Fibroblast of lung (primary cell): ENCODE measurements at regions not wholly inside any gene's neighbourhood (a gene's known extent, or its start where the extent isn't known, plus 50 kb on each side); places are given as distances from the start of the nearest gene placed in this dataset.

ENCODE experiments used
- DNase-seq, 2 donors: peaks; one replicate each; pipeline versions ENCODE4 v3.0.0 to v3.0.0-alpha.2; 2010; ENCODE audit warnings: low read depth in 2 of 2
- H2AFZ ChIP-seq: 2 replicates; pipeline ENCODE4 v1.5.1; 2012; ENCODE audit warnings: low read length, control low read depth, inconsistent platforms
- H3K27ac ChIP-seq: 2 replicates; pipeline ENCODE4 v1.5.1; 2011; ENCODE audit warnings: low read length, control low read depth; ENCODE audit not compliant: insufficient read depth
- H3K27me3 ChIP-seq: 2 replicates; pipeline ENCODE4 v1.5.1; 2011; ENCODE audit warnings: mild to moderate bottlenecking, low read length; ENCODE audit not compliant: control insufficient read depth, insufficient read depth
- H3K36me3 ChIP-seq: 2 replicates; pipeline ENCODE4 v1.5.1; 2011; ENCODE audit warnings: low read length; ENCODE audit not compliant: control insufficient read depth, insufficient read depth
- H3K4me1 ChIP-seq: 2 replicates; pipeline ENCODE4 v1.5.1; 2011; ENCODE audit warnings: low read length; ENCODE audit not compliant: control insufficient read depth, insufficient read depth; ENCODE audit errors: extremely low read depth
- H3K4me2 ChIP-seq: 2 replicates; pipeline ENCODE4 v1.5.1; 2011; ENCODE audit warnings: low read length, control low read depth; ENCODE audit not compliant: insufficient read depth; ENCODE audit errors: extremely low read depth
- H3K4me3 ChIP-seq, 4 experiments: fragments of 200-600 bp in 1 of 4; sonication (generic) in 1 of 4; replicated peaks in 1 of 4; 2 replicates each; pipeline ENCODE4 v1.5.1; 2011 to 2016; ENCODE audit warnings: low read length in 4 of 4, low read depth in 3 of 4, mild to moderate bottlenecking in 3 of 4, control low read depth in 2 of 4, inconsistent platforms in 1 of 4, mixed read lengths in 1 of 4; ENCODE audit not compliant: insufficient read depth in 1 of 4; ENCODE audit errors: control extremely low read depth in 1 of 4
- H3K79me2 ChIP-seq: 2 replicates; pipeline ENCODE4 v1.5.1; 2012; ENCODE audit warnings: mild to moderate bottlenecking, low read length, inconsistent platforms; ENCODE audit not compliant: control insufficient read depth, insufficient read depth
- H3K9ac ChIP-seq: 2 replicates; pipeline ENCODE4 v1.5.1; 2011; ENCODE audit warnings: mild to moderate bottlenecking, low read length, control low read depth; ENCODE audit not compliant: insufficient read depth
- H3K9me3 ChIP-seq: 2 replicates; pipeline ENCODE4 v1.5.1; 2012; ENCODE audit warnings: low read depth, low read length; ENCODE audit not compliant: control insufficient read depth, insufficient read depth
- H4K20me1 ChIP-seq: 2 replicates; pipeline ENCODE4 v1.5.1; 2011; ENCODE audit warnings: low read length; ENCODE audit not compliant: control insufficient read depth, insufficient read depth; ENCODE audit errors: extremely low read depth
- EZH2 ChIP-seq: IDR thresholded peaks from 2 replicates; pipeline ENCODE4 v1.5.1; 2012; ENCODE audit warnings: low read length, control low read depth, mild to moderate bottlenecking; ENCODE audit errors: missing control alignments
- TF ChIP-seq, protein P1 (sequence below), 2 donors: IDR thresholded peaks in 1 of 2; conservative IDR thresholded peaks in 1 of 2; 1 replicate in 1 of 2; 2 replicates in 1 of 2; pipeline ENCODE4 v1.5.1; 2011 to 2012; ENCODE audit warnings: low read length in 2 of 2, control low read depth in 1 of 2, inconsistent platforms in 1 of 2, low read depth in 1 of 2, mild to moderate bottlenecking in 1 of 2

DNA sequence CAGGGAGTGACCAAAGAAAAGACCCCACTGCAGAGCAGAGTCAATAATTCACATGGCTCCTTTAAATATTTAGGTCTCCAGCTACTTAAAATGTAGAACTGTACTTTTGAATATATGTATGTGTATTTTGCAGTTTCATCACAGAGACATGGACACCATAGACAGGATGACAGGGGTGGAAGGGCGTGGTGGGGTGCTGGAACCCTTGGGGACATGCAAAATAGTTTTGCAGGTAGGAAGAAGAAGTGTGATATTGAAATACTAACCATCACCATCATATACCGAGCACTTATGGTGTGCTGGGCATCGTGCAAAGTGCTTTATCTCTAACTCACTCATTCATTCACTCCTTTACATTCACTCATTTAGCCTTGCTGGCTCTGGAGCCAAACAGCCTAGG is 72.5 kb upstream of the IGSF21 start:
- Histone ChIP-seq H2AFZ (no peak overlapping the region), H3K4me1 (no peaks in the 10 kb centered on the region), H3K79me2 (no peaks in the 10 kb centered on the region), H3K9ac (no peak overlapping the region), H3K4me3 (no peak overlapping the region), H3K27me3 (no peaks in the 10 kb centered on the region), H4K20me1 (no peaks in the 10 kb centered on the region), H3K4me2 (no peak overlapping the region), H3K36me3 (no peaks in the 10 kb centered on the region), H3K27ac (no peak overlapping the region), H3K9me3 (no peaks in the 10 kb centered on the region)
- no peak for DNase-seq
- no peak for TF ChIP-seq EZH2

DNA sequence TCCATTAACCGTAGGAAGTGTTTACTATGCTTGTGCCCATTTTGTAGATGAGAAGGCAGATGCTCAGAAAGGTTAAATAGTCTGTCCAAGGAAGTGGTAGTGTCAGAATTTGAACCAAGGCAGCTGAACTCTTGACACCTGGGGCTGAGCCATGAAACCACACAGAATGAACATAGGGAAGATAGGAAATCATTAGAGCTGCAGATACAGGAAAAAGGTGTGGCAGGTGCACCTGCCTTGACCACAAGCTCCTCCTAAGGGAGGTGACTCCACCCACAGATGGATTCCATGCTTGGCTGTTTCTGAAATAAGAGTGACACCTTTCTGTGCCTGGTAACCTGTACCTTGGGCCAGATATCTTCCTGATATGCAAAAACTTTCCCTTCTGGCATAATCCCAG is 69.9 kb upstream of the IGSF21 start:
- TF ChIP-seq, protein P1, sequence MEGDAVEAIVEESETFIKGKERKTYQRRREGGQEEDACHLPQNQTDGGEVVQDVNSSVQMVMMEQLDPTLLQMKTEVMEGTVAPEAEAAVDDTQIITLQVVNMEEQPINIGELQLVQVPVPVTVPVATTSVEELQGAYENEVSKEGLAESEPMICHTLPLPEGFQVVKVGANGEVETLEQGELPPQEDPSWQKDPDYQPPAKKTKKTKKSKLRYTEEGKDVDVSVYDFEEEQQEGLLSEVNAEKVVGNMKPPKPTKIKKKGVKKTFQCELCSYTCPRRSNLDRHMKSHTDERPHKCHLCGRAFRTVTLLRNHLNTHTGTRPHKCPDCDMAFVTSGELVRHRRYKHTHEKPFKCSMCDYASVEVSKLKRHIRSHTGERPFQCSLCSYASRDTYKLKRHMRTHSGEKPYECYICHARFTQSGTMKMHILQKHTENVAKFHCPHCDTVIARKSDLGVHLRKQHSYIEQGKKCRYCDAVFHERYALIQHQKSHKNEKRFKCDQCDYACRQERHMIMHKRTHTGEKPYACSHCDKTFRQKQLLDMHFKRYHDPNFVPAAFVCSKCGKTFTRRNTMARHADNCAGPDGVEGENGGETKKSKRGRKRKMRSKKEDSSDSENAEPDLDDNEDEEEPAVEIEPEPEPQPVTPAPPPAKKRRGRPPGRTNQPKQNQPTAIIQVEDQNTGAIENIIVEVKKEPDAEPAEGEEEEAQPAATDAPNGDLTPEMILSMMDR (conservative IDR thresholded peaks at IDR 0.05 in 1 of 2, IDR thresholded peaks at IDR 0.05 in 1 of 2; ENCODE audit: low read depth in 1 of 2, low read length in 2 of 2) = no peak
- TF ChIP-seq EZH2 = no peak
- no peaks in the 10 kb centered on the region for H3K27me3 ChIP-seq
- no peak overlapping the region for H3K9ac ChIP-seq

DNA sequence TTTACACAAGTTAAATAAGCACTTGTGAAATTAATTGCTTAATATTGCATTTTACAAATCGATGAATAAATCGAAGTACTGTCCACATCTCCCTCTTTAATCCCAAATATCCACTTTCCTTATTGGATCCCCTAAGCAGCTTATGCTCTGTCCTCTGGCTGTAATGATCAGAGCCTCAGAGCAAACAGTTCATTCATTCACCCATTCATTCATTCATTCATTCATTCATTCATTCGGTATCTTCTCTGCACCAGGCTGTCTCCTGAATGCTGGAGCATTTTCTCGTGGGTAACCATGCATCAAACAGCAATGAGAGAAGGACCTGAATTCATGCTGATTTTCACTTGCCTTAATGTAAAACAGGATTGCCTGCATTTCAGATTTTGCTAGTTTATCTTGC is 69.5 kb upstream of the IGSF21 start:
- H3K4me3 ChIP-seq = no peak overlapping the region

More for the DNA sequence above, 69.9 kb upstream of the IGSF21 start:
- DNase-seq = no peak
- H3K4me3 ChIP-seq = no peak overlapping the region
- H3K4me1 ChIP-seq = no peaks in the 10 kb centered on the region
- H3K36me3 ChIP-seq = no peaks in the 10 kb centered on the region
- no peaks in the 10 kb centered on the region for H3K9me3 ChIP-seq
- H2AFZ ChIP-seq = no peak overlapping the region
- no peaks in the 10 kb centered on the region for H4K20me1 ChIP-seq
- H3K4me2 ChIP-seq = no peak overlapping the region
- H3K79me2 ChIP-seq = no peaks in the 10 kb centered on the region
- H3K27ac ChIP-seq = no peak overlapping the region

More for the DNA sequence above, 69.5 kb upstream of the IGSF21 start:
- no peaks in the 10 kb centered on the region for H3K4me1 ChIP-seq
- H3K79me2 ChIP-seq = no peaks in the 10 kb centered on the region
- H2AFZ ChIP-seq = no peak overlapping the region
- no peak overlapping the region for H3K9ac ChIP-seq
- H3K36me3 ChIP-seq = no peaks in the 10 kb centered on the region
- no peaks in the 10 kb centered on the region for H4K20me1 ChIP-seq
- H3K4me2 ChIP-seq = no peak overlapping the region
- TF ChIP-seq EZH2 = no peak
- TF ChIP-seq, protein P1 (conservative IDR thresholded peaks at IDR 0.05 in 1 of 2, IDR thresholded peaks at IDR 0.05 in 1 of 2; ENCODE audit: low read depth in 1 of 2, low read length in 2 of 2) = no peak
- no peaks in the 10 kb centered on the region for H3K27me3 ChIP-seq
- no peak for DNase-seq
- H3K27ac ChIP-seq = no peak overlapping the region
- no peaks in the 10 kb centered on the region for H3K9me3 ChIP-seq
